ENCODE measurements at regions not wholly inside any gene's neighbourhood (a gene's known extent, or its start where the extent isn't known, plus 50 kb on each side); places are given as distances from the start of the nearest gene placed in this dataset.

DNA sequence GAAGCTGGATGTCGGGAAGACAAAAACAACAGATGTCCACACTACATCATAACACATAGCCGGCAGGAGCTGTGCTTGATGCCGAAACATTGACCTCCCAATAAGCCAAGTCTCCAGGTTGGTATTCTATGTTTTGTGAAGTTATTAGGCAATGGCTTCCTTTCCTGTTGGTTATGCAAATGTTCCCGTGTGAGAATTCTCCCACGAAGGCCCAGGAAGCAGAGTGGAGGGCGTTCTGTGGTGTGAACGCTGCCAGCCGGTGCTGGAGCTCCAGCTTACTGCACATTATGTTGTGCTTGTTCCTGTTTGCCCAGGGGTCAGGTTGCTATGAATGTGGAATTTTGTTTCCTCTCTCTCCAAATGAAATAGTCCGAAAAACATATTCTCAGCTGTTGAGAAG lies 156.4 kb upstream of the HMGA2 start:
- ATAC-seq (no peak), FAIRE-seq (no peak), DNase-seq (ENCODE audit: low read depth in 1 of 2, low spot score in 1 of 2) (no peak)
- ChIA-PET POLR2A (no interaction called here), CTCF (no interaction called here)
- H3K27ac ChIP-seq = no peak overlapping the region
- H3K4me3 ChIP-seq = no peak overlapping the region
- no peak overlapping the region for H3K4me2 ChIP-seq
- TF ChIP-seq ATOH8 (CRISPR knock-in tag; IDR thresholded peaks at IDR 0.05; ENCODE audit: low read depth) (no peak), CBX8 (IDR thresholded peaks at IDR 0.05) (no peak), CHD2 (IDR thresholded peaks at IDR 0.05; ENCODE audit: low read length, partially characterized antibody) (no peak)
- no peaks in the 10 kb centered on the region for H3K9me3 ChIP-seq
- 87% methylated on average over 9 of the region's 9 CpGs for WGBS (ENCODE audit: missing lambda C conversion rate)
- H3K4me1 ChIP-seq = no peaks in the 10 kb centered on the region; the same call in 2 of the 3 replicates

GRCh38 chr12:65668981-65669695 lies 155.1 kb upstream of the HMGA2 start:
- no peak for TF ChIP-seq GATA3 (IDR thresholded peaks at IDR 0.05; ENCODE audit: borderline replicate concordance)
- TF ChIP-seq ELK1 (IDR thresholded peaks at IDR 0.05; ENCODE audit: low read depth, low read length) = no peak
- no peak for TF ChIP-seq EHMT2 (IDR thresholded peaks at IDR 0.05; ENCODE audit: low read depth)
- TF ChIP-seq SMC3 (IDR thresholded peaks at IDR 0.05) = no peak
- no peak for TF ChIP-seq HOXA7 (CRISPR knock-in tag; IDR thresholded peaks at IDR 0.05)
- no peak for TF ChIP-seq CBX2 (IDR thresholded peaks at IDR 0.05; ENCODE audit: borderline replicate concordance, low read depth)
- no peak for TF ChIP-seq ZC3H11A (IDR thresholded peaks at IDR 0.05)
- TF ChIP-seq CEBPB (IDR thresholded peaks at IDR 0.05) = no peak
- no peak for TF ChIP-seq SREBF2 (IDR thresholded peaks at IDR 0.05)
- Histone ChIP-seq H3K4me2 (no peak overlapping the region), H3K27ac (no peak overlapping the region; a peak in 1 of 6 replicates), H3K4me1 (peaks cover 9% of the 10 kb centered on the region; the same call in 2 of the 3 replicates), H3K4me3 (no peak overlapping the region), H3K9me3 (no peaks in the 10 kb centered on the region)
- POLR2A ChIA-PET = no interaction called here
- DNase-seq (ENCODE audit: low read depth in 1 of 2, low spot score in 1 of 2) = no peak
- CTCF ChIA-PET = no interaction called here
- no peak for FAIRE-seq
- no peak for ATAC-seq
- 91% methylated on average over 5 of the region's 5 CpGs for WGBS (ENCODE audit: missing lambda C conversion rate)

DNA sequence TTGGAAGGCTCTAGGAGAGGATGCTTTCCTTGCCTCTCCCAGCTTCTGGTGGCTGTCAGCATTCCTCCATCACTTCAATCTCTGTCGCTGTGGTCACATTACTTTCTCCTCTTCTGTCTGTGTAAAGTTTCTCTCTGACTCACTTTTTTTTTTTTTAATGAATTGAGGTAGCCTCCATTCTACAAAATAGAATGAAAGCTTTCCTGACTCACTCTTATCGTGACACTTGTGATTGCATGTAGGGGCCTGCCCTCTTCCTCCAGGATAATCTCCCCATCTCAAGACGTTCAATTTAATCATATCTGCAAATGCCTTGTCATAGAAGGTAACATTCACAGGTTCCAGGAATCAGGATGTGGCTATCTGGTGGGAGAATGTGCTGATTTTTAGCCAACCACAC lies 153.5 kb upstream of the HMGA2 start:
- ChIA-PET POLR2A (no interaction called here), CTCF (interaction anchor here (0.7 kb wide), 1 partner anchor 13 kb away, joined by 5 read pairs; no protein-coding TSS in a partner anchor)
- no peak overlapping the region for H3K4me2 ChIP-seq
- 72% methylated on average over 3 of the region's 3 CpGs for WGBS (ENCODE audit: missing lambda C conversion rate)
- peaks cover 9% of the 10 kb centered on the region; the same call in 2 of the 3 replicates for H3K4me1 ChIP-seq
- H3K27ac ChIP-seq = no peak overlapping the region
- no peak overlapping the region for H3K4me3 ChIP-seq
- DNase-seq (ENCODE audit: low read depth in 1 of 2, low spot score in 1 of 2) = no peak
- no peak for FAIRE-seq
- no peak for ATAC-seq
- TF ChIP-seq CBX8 (IDR thresholded peaks at IDR 0.05) = no peak
- no peak for TF ChIP-seq ZC3H11A (IDR thresholded peaks at IDR 0.05)
- no peak for TF ChIP-seq FOXS1 (CRISPR knock-in tag; IDR thresholded peaks at IDR 0.05)
- TF ChIP-seq RAD21 (conservative IDR thresholded peaks at IDR 0.05 in 1 of 2, IDR thresholded peaks at IDR 0.05 in 1 of 2) = no peak
- no peak for TF ChIP-seq JUNB (IDR thresholded peaks at IDR 0.05)
- TF ChIP-seq ZNF302 (CRISPR knock-in tag; IDR thresholded peaks at IDR 0.05) = no peak
- no peak for TF ChIP-seq MAFK (IDR thresholded peaks at IDR 0.05; ENCODE audit: partially characterized antibody)
- no peak for TF ChIP-seq NPAS2 (CRISPR knock-in tag; IDR thresholded peaks at IDR 0.05; ENCODE audit: borderline replicate concordance)
- TF ChIP-seq RFX5 (IDR thresholded peaks at IDR 0.05) = no peak
- TF ChIP-seq, protein P1, sequence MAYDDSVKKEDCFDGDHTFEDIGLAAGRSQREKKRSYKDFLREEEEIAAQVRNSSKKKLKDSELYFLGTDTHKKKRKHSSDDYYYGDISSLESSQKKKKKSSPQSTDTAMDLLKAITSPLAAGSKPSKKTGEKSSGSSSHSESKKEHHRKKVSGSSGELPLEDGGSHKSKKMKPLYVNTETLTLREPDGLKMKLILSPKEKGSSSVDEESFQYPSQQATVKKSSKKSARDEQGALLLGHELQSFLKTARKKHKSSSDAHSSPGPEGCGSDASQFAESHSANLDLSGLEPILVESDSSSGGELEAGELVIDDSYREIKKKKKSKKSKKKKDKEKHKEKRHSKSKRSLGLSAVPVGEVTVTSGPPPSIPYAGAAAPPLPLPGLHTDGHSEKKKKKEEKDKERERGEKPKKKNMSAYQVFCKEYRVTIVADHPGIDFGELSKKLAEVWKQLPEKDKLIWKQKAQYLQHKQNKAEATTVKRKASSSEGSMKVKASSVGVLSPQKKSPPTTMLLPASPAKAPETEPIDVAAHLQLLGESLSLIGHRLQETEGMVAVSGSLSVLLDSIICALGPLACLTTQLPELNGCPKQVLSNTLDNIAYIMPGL (CRISPR knock-in tag; IDR thresholded peaks at IDR 0.05; ENCODE audit: borderline replicate concordance) = no peak
- no peak for TF ChIP-seq CHD4 (IDR thresholded peaks at IDR 0.05; ENCODE audit: borderline replicate concordance)
- TF ChIP-seq RNF2 (IDR thresholded peaks at IDR 0.05; ENCODE audit: borderline replicate concordance, low read depth) = no peak
- TF ChIP-seq KDM1A (IDR thresholded peaks at IDR 0.05; ENCODE audit: low read depth) = no peak
- TF ChIP-seq MAZ (IDR thresholded peaks at IDR 0.05; ENCODE audit: borderline replicate concordance, low read depth, low read length) = no peak
- no peak for TF ChIP-seq REST (IDR thresholded peaks at IDR 0.05)
- no peaks in the 10 kb centered on the region for H3K9me3 ChIP-seq

All from A549 (cell line).